ENCODE measurements at regions not wholly inside any gene's neighbourhood (a gene's known extent, or its start where the extent isn't known, plus 50 kb on each side); places are given as distances from the start of the nearest gene placed in this dataset.
"Not testable (repeated sequence)": the region's sequence is repeated elsewhere in the genome, so short reads cannot be mapped to it uniquely, and the experiment has no call there.

DNA sequence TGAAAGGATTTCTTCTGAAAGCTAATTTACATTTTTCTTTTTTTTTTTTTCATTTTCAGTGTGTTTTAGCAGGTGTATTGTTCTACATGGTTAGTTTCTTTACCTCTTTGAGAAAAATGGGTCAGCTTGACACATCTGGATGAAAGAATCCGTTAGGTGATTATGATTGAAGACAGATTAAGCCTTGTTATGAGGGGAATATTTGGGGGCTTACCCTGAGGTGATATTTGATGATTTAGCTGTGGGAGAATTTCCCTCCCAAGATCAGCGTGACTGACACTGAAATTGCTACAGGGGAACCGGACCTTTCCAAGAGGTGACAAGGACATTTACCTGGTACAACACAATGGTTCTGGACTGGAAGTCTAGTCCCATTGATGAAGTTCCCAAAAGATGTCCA, 147.5 kb downstream of the NFKBIZ start:
- DNase-seq (ENCODE audit: low read depth, low spot score), result no peak

DNA sequence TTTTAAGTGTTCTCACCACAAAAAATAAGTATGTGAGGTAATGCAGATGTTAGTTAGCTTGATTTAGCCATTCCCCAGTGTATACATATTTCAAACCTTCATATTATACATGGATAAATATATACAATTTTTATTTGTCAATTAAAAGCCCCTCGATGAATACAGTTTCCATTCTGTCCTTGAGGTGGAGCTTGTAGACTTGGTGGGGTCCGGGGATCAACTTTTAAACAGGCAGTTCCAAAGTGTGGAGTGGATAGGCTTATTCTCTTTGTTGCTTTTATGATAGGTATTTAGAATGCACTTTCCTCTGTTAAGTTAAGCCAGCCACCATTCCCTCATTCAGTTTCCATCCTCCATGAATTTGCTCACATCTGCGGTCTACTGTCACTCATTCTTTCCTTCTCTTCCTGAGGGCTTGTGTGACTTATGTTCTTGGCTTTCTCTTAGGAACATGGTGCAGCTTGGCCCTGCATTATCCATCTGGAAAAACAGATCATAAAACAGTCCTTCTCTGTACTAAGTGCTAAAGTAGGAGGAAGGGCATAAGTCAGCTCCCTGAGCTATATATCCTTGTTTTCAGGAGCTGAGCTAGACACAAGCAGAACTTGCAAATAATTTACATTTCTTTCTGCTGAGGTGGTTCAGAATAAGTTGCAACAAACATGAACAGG, 149.1 kb downstream of the NFKBIZ start:
- DNase-seq (ENCODE audit: low read depth, low spot score), result no peak

DNA sequence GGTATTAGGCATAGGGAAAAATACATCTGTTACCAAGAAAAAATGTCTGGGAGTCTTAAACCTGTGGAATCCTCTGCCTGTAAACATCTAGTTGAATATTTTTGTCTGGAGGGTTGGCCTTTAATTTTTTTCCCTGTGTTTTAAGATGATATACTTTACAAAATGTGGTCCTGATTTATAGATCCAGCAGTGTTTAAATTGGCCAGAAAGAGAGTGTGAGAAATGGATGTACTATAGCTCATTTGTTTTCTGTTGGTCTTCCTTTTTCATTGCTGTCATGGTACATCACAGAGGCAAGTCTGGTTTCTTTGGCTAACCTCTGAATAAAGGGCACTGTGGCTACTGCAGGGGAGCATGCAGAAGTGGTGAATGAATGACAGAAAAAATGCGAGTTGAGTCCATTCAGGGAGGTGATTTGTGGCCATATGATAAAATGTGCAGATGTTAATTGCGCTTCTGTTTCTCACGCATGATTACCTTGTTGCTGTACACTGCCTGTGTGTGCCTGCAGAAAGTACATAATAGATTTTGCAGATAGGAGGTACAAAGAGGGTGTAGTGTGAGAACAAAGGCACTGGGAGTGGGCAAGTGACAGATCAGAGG, 150.0 kb downstream of the NFKBIZ start:
- DNase-seq (ENCODE audit: low read depth, low spot score), result no peak

DNA sequence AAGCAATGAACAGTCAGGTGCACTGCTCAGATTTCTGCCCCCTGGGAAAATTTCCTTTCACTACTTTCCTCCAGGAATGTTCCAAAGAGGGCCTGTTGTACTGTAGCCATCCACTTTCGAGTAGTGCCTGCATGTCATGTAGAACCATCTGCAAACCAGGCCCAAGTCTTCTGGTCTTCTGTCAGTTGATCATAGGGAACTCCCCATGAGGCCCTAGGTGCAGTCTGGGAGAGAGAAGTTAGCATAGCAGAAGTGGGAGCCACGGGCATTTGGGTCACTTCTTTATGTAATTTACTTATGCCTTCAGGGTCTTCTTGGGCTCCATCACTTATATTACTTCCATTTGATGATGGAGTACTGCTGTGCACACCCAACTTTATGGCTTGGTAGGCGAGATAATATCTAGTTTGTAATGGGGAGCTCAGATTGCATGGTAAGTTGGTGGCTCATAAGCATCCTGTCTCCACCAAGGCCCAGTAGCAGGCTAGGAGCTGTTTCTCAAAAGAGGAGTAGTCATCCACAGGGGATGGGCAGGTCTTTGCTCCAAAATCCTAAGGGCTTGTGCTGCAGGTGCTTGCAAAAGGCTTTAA, 151.4 kb downstream of the NFKBIZ start:
- DNase-seq (ENCODE audit: low read depth, low spot score), result no peak

DNA sequence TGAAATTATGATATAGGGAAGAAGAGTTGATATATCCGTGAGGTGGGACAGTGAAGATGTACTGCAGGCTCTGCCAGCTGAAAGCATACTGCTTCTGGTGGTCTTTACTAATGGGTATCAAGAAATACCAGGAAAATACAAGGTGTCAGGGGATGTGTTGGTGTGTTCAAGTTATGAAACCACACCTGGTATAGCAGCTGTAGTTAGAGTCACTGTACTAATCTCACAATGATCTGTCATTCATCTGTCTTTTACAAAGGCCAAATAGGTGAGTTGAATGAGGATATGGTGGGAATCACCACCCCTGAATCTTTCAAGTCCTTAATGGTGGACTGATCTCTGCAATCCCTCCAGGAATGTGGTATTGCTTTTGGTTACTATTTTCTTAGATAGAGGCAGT, 152.7 kb downstream of the NFKBIZ start:
- no peak for DNase-seq (ENCODE audit: low read depth, low spot score)

DNA sequence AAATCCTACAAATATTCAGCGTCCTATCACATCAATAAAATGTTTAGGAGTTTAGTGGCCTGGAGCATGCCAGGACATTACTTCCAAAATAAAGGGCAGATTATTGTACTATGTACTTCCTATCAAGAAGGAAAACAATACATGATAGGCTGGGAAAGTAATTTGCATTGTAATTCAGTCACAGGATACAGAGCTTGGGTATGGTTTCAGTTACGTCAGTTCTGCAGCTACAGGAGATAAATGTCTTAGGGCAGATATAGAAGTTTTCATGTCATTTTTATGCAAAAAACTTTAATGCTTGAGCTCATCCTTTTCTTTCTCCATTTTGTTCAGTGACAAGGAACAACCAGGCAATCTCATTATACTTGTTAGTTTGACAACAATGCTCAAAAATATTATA, 155.2 kb downstream of the NFKBIZ start:
- no peak for DNase-seq (ENCODE audit: low read depth, low spot score)

DNA sequence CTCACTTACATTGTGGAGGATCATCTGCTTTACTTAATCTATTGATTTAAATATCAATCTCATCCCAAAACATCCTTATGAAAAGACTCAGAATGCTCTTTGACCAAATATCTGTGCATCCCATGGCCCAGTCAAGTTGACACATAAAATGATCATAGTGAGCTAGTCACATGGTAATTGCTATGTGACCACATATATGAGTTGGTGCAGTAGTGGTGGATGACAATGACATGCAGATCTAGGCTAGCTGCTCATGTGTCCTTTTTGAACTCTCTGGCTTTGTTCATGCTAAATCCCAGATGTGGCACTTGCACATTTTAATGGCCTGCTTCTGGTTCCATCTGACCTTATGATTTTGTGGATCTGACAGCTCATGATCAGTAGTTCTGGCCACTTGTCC, 156.2 kb downstream of the NFKBIZ start:
- no peak for DNase-seq (ENCODE audit: low read depth, low spot score)

DNA sequence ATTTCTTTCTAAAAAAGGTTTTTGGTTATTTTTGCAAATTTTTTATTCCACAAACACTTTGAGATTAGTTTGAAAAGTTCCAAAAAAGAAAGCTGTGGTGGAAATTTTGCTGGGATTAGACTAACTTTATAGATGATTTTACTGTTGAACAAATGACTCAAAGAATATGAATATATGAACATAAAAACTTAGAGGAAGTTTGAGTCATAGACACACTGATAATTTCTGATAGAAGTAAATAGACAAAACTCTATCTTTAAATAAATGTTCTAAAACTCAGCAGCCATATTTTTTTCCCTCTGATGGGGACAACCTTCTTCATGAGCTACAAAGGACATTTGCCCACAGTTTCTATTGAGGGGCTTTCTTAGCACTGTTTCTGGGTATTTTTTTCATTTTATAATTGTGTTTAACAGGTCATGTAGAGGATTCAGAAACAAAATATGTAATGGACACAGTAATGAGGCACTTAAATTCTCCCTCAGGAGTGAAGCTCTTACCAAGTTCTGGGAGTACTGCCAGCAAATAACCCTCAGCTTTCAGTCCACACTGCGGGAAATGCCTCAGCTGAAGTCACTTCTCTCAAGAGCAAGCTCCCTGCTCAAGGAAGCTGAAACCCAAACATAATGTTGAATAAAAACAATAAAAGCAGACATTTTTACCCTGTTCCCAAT, 157.6 kb downstream of the NFKBIZ start:
- DNase-seq (ENCODE audit: low read depth, low spot score), result no peak

DNA sequence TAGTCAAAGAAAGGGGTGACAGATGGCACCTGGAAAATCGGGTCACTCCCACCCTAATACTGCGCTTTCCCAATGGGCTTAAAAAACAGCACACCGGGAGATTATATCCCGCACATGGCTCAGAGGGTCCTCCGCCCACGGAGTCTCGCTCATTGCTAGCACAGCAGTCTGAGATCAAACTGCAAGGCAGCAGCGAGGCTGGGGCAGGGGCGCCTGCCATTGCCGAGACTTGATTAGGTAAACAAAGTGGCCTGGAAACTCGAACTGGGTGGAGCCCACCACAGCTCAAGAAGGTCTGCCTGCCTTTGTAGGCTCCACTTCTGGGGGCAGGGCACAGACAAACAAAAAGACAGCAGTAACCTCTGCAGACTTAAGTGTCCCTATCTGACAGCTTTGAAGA, 159.1 kb downstream of the NFKBIZ start:
- not testable (repeated sequence) for DNase-seq (ENCODE audit: low read depth, low spot score)

DNA sequence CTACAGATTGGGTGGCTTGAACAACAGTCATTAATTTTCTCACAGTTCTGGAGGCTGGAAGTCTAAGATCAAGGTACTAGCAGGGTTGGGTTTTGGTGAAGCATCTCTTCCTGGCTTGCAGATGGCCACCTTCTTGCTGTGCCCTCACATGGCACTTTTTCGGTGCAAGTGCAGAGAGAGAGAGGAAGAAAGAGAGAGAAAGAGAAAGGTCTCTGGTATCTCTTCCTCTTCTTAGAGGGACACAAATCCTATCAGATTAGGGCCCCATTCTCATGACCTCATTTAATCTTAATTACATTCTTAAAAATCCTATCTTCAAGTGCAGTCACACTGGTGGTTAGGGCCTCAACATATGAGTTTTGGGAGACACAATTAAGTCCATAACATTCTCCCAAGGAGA, 167.1 kb downstream of the NFKBIZ start:
- DNase-seq (ENCODE audit: low read depth, low spot score), result no peak

DNA sequence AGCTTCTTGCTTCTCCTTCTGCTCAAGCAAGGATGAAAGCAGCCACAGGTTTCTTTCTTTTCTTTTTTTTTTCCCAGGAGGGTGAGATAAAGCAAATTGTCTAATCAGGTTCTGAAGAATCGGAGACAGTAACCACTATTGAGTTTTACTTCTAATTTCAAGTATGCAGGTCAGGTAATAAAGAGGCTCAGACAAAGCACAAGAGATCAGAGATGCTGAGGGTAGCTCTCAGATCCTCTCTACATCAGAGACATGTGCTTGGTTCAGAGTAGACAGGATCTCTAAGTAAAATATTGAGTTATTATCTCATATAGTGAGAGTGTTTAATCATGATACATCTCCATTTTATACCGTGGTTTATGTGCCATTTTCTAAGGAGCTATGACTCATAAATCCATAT, 168.5 kb downstream of the NFKBIZ start:
- DNase-seq (ENCODE audit: low read depth, low spot score), result no peak

DNA sequence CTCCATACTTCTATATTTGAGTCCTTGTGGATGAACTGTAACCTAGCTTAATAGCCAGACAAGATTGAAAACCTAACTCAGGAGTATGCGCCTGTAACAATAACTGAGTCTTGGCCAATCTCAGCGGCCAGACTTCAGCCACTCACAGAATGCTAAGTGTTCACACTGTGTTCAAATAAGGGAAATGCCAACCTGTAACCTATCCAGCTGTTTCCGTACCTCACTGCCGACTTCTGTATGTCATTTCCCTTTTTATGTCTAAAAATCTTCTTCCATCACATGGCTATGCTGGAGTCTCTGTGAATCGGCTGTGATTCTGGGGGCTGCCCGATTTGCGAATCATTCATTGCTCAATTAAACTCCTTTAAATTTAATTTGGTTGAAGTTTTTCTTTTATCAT, 169.2 kb downstream of the NFKBIZ start:
- DNase-seq (ENCODE audit: low read depth, low spot score), result no peak

DNA sequence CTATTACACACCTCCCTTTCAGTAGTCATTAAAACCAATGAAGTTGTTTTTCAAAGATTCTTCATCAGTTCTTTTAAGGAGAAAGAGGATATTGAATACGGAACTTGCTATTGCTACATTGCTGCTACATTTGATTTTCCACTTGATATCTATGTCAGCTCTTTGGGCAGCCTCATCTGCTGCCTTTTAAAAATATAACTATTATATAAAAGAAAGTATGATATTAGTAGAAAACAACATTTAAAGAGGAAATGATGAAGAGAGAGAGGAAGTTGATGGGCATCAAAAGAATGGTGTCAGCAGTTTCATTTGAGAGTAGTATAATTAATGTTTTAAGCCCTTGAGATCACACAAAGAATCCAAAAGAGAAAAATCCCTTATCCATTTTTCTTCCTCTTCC, 171.4 kb downstream of the NFKBIZ start:
- DNase-seq (ENCODE audit: low read depth, low spot score), result no peak

DNA sequence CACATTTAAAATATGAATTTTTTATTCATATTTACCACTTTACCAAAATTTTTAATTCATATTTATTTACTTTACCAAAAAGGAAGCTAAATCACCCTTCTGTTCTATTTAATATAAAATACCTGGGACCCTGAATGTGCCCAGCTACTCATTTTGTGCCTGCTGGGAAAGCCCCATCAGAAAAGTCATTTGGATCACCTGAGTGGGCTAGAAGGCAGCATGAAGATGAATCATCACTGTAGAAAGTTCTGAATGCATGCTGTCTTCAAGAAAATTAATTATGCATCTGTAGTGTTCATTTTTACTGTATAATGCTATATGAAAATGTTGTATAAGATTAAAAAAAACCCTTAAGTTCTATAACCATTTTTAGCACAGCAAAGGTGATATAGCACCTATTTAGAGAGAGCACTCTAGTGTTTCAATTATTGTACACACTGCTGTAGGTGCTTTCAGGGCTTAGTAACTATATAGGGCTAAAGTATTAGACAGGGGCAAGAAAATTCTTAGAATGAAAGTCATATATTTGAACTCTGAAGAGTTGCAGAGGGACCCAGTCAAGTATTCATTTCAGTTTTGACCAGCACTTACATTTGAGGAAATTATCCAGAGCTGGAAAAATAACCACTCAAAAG, 175.1 kb downstream of the NFKBIZ start:
- no peak for DNase-seq (ENCODE audit: low read depth, low spot score)

DNA sequence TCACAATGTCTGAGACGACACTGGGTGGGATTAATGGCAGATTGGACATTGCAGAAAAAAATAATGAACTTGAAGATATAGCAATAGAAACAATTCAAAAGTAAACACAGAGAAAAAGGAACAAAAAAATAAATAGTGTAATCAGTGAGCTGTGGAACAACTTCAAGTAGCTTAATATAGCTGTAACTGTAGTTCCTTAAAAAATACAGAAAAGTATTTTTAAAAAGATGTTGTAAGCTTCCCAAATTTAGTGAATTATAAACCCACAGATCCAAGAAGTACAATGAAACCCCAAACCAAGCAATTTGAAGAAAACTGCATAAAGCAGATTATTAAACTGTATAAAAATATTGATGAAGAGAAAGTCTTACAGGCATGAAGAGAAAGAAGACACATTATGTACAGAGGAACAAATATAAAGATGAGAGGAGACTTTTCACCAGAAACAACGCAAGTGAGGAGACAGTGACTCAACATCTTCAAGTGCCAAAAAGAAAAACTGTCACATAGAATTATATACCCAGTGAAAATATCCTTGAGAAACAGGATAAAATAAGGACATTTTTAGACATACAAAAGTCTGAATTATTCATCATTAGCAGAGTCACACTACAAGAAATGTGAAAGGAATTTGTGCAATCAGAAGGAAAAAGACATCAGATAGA, 176.4 kb downstream of the NFKBIZ start:
- no peak for DNase-seq (ENCODE audit: low read depth, low spot score)

DNA sequence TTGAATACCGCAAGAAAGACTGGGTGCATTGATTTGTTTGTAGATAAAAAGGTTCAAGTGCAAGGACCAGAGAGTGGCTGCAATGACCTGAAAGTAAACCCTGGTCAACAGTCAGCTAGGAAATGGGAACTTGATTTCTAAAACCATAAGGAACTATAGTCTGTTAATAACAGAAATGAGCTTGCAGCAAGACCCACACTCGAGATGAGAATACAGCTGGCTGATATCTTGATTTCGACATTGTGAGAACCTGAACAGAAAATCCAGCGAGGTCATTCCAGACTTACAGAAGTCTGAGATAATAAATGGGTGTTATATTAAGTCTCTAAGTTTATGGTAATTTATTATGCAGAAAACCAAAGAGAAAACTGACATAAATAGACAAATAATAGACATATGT, 177.3 kb downstream of the NFKBIZ start:
- DNase-seq (ENCODE audit: low read depth, low spot score), result no peak

DNA sequence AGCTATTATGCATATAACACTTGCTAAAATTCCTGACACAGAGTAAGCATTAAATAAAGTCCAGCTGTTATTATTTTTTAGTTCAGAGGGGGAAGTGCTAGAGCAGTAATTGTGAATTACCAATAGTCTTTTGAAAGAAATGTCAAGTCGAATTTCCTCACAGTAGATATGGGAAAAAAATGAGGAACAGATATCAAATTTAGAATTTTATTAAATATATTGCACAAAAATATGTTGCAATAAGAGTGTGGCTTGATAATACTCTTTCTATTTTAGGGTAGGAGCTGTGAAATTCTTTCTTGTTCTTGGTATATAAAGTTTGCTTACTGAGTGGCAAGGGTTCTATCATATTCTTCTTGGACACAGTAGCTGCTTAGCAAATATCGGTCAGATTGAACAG, 181.3 kb downstream of the NFKBIZ start:
- DNase-seq (ENCODE audit: low read depth, low spot score), result no peak

DNA sequence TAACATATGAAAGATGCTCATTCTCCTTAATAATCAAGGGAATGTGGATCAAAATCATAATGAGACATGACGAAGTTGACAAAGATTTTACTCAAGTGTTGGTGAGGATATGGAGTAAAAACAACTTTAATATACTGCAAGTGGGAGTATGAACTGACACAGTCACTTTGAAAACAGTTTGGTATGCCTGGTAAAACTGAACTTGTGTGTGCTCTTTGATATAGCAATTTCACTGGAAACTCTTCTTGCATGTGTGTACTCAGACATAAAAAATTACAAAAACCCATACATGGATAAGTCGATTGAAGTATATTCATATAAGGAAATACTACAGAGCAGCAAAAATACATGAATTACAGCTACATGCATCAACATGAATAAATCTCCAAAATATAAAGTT, 182.5 kb downstream of the NFKBIZ start:
- DNase-seq (ENCODE audit: low read depth, low spot score), result no peak

DNA sequence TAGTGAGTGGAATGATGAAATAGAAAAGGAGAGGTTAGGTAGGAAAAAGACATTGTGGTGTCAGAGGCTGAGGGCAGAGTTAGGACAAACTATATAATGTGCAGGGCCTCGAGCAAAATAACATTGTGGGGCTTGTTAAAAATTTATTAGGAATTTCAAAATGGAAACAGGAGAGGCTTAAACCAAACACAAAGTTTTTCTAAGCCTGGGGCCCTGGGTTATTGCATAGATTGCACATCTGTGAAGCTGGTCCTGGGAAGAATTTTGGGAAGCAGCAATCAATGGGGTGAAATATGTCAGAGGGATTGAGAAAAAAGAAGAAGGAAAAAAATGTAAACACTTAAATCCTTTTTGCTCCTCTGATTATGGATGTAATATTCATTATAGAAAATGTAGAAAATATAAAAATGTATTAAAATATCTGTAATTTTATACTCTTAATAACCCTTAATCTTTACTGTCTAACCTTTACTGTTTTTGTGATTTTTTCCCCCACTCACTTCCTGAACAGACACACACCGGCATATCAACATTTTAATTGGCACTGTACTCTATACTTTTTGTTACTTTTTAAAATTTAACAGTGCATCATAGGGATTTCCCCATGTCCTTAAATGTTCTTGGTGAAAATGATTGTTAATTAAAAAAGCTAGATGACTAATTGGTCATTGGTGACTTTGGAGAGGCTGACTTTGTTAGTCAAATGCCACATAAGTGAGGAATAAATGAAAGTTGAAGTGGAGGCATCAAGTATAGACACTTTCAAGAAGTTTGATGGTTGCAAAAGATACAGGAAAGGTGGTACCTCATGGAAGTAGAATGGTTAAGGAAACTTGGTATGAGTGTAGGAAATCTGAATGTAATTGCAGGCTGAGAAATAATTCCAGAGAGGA, 183.4 kb downstream of the NFKBIZ start:
- DNase-seq (ENCODE audit: low read depth, low spot score), result no peak

DNA sequence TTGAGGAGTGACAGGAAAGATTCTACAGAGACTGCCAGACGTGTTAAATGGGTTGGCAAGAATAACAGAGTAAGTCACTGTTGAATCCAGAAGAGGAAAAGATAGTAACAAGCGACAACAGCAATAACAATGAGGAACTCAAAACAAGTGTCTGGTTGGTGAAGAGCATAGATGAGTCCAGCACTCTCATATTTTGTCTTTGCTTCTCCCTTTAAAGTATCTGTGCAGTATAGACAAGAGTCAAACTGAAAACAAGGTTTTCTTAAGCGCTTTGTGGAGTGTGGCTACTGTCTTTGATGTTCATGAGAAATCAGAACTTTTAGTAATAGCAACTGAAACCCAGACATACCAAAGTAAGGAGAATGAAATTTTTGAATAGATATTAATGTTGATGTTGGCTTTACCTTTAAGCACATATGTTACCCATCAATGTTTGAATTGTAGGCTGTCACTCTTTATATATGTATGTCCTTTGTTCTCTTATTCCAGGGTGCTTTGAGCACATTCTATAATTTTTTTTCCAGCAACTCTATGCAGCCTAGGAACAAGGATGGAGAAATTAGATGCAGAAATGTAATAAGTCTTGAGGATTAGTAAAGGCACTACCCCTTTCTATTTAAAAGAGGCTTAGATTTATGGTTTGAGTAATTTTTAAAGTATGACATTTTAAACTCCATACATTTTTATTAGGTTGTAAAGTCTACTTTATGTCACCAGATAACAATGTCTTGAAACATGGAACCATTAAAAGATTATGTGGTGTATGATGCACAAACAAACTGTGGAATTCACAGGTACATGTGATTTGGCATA, 185.5 kb downstream of the NFKBIZ start:
- DNase-seq (ENCODE audit: low read depth, low spot score), result no peak
